Naive thymus-derived CD4-positive, alpha-beta T cell (primary cell): ENCODE measurements at regions not wholly inside any gene's neighbourhood (a gene's known extent, or its start where the extent isn't known, plus 50 kb on each side); places are given as distances from the start of the nearest gene placed in this dataset.

ENCODE experiments used
- ATAC-seq: fragments of 150-1000 bp; cut with Tn5 transposase; 2 replicates; pipeline ENCODE4 v1.10.0; 2021; ENCODE audit warnings: mild to moderate bottlenecking, moderate library complexity
- CTCF ChIA-PET: fragments of 350-600 bp; sonication (Branson Sonifier 250); formaldehyde crosslinking; loops from one replicate; lab custom pipeline; 2021; ENCODE audit warnings: antibody characterized with exemption; lab: Charles Lee
- POLR2A ChIA-PET: fragments of 350-600 bp; sonication (Branson Sonifier 250); formaldehyde crosslinking; loops from one replicate; lab custom pipeline; 2021; ENCODE audit warnings: antibody characterized with exemption, inconsistent platforms; lab: Charles Lee
- DNase-seq, 9 donors: peaks; one replicate each; pipeline versions ENCODE4 v3.0.0 to v3.0.0-alpha.2; 2020 to 2022; ENCODE audit warnings: mixed read lengths in 1 of 9
- H3K27ac ChIP-seq: one replicate; pipeline ENCODE4 v1.7.0; 2013; ENCODE audit warnings: mild to moderate bottlenecking, low read depth, low read length, moderate library complexity
- H3K27me3 ChIP-seq, 2 donors: one replicate each; pipeline ENCODE4 v1.7.0; 2013; ENCODE audit warnings: low read length in 2 of 2, mild to moderate bottlenecking in 2 of 2, moderate library complexity in 2 of 2; ENCODE audit not compliant: control insufficient read depth in 2 of 2, insufficient read depth in 2 of 2
- H3K36me3 ChIP-seq, 3 experiments: 1 replicate in 2 of 3; 2 replicates in 1 of 3; pipeline ENCODE4 v1.7.0; 2013; ENCODE audit warnings: low read length in 3 of 3, mild to moderate bottlenecking in 3 of 3, moderate library complexity in 1 of 3; ENCODE audit not compliant: insufficient read depth in 3 of 3, control insufficient read depth in 2 of 3
- H3K4me1 ChIP-seq, 2 donors: one replicate each; pipeline ENCODE4 v1.7.0; 2013; ENCODE audit warnings: low read length in 2 of 2, mild to moderate bottlenecking in 2 of 2, moderate library complexity in 1 of 2; ENCODE audit not compliant: control insufficient read depth in 2 of 2, insufficient read depth in 2 of 2
- H3K4me3 ChIP-seq: 2 replicates; pipeline ENCODE4 v1.7.0; 2013; ENCODE audit warnings: mild to moderate bottlenecking, low read length
- H3K9me3 ChIP-seq, 3 experiments: 1 replicate in 2 of 3; 2 replicates in 1 of 3; pipeline ENCODE4 v1.7.0; 2013; ENCODE audit warnings: low read length in 3 of 3; ENCODE audit not compliant: control insufficient read depth in 2 of 3
- H3K27ac Mint-ChIP-seq, 9 donors: one replicate each; pipeline ENCODE4 v1.8.0; 2020 to 2022; ENCODE audit warnings: mixed read lengths in 9 of 9, mild to moderate bottlenecking in 8 of 9, moderate library complexity in 5 of 9, inconsistent platforms in 2 of 9
- H3K27me3 Mint-ChIP-seq, 5 donors: one replicate each; pipeline ENCODE4 v1.8.0; 2021 to 2022; ENCODE audit warnings: mixed read lengths in 5 of 5, mild to moderate bottlenecking in 1 of 5
- H3K36me3 Mint-ChIP-seq, 5 donors: one replicate each; pipeline ENCODE4 v1.8.0; 2020 to 2022; ENCODE audit warnings: mixed read lengths in 5 of 5, mild to moderate bottlenecking in 3 of 5, inconsistent platforms in 1 of 5
- H3K4me1 Mint-ChIP-seq, 7 donors: one replicate each; pipeline ENCODE4 v1.8.0; 2020 to 2022; ENCODE audit warnings: mixed read lengths in 7 of 7, mild to moderate bottlenecking in 3 of 7, inconsistent platforms in 1 of 7
- H3K4me3 Mint-ChIP-seq, 10 donors: one replicate each; pipeline ENCODE4 v1.8.0; 2020 to 2022; ENCODE audit warnings: mild to moderate bottlenecking in 10 of 10, mixed read lengths in 10 of 10, moderate library complexity in 6 of 10, inconsistent platforms in 2 of 10
- H3K9me3 Mint-ChIP-seq, 11 donors: one replicate each; pipeline ENCODE4 v1.8.0; 2020 to 2022; ENCODE audit warnings: mixed read lengths in 11 of 11, mild to moderate bottlenecking in 4 of 11, inconsistent platforms in 1 of 11, moderate library complexity in 1 of 11
- intact Hi-C, 2 donors: fragments of 100-400 bp; cut with micrococcal nuclease; formaldehyde crosslinking; loops; one replicate each; pipeline ENCODE4 v1.15.1; 2023

- Mint-ChIP-seq H3K4me3 (no peak overlapping the region), H3K9me3 (peaks cover 0 to 6% (median 2%) of the 10 kb centered on the region in 11 donors), H3K27ac (no peak overlapping the region), H3K27me3 (peaks cover 0 to 15% (median 8%) of the 10 kb centered on the region in 5 donors), H3K36me3 (no peaks in the 10 kb centered on the region), H3K4me1 (no peaks in the 10 kb centered on the region)
- no peaks in the 10 kb centered on the region for H3K36me3 ChIP-seq
- H3K27me3 ChIP-seq = no peaks in the 10 kb centered on the region
- no peaks in the 10 kb centered on the region for H3K4me1 ChIP-seq
- no peak overlapping the region for H3K27ac ChIP-seq
- ATAC-seq = no peak
- POLR2A ChIA-PET = no interaction called here
- no peaks in the 10 kb centered on the region for H3K9me3 ChIP-seq
- intact Hi-C loops = no loop called here
- no peak overlapping the region for H3K4me3 ChIP-seq
- CTCF ChIA-PET = no interaction called here
- DNase-seq = no peak
These were observed 125.9 kb upstream of the JAG1 start for GRCh38 chr20:10799735-10800134.

- H3K9me3 ChIP-seq = no peaks in the 10 kb centered on the region
- no peak overlapping the region for H3K4me3 ChIP-seq
- intact Hi-C loops = no loop called here
- no peak overlapping the region for H3K27ac ChIP-seq
- peaks cover 0 to 15% (median 8%) of the 10 kb centered on the region in 5 donors for H3K27me3 Mint-ChIP-seq
- no peaks in the 10 kb centered on the region for H3K36me3 ChIP-seq
- peaks cover 0 to 6% (median 2%) of the 10 kb centered on the region in 11 donors for H3K9me3 Mint-ChIP-seq
- DNase-seq = no peak
- H3K4me1 Mint-ChIP-seq = no peaks in the 10 kb centered on the region
- no peaks in the 10 kb centered on the region for H3K36me3 Mint-ChIP-seq
- no peak overlapping the region for H3K4me3 Mint-ChIP-seq
- H3K27ac Mint-ChIP-seq = no peak overlapping the region
- POLR2A ChIA-PET = no interaction called here
- no peaks in the 10 kb centered on the region for H3K27me3 ChIP-seq
- no peaks in the 10 kb centered on the region for H3K4me1 ChIP-seq
- no peak for ATAC-seq
- CTCF ChIA-PET = no interaction called here
These were observed 126.5 kb upstream of the JAG1 start for GRCh38 chr20:10800288-10800687.

GRCh38 chr20:10802236-10802635 lies 128.4 kb upstream of the JAG1 start:
- DNase-seq = no peak
- Histone ChIP-seq H3K4me3 (no peak overlapping the region), H3K4me1 (no peaks in the 10 kb centered on the region), H3K36me3 (no peaks in the 10 kb centered on the region), H3K9me3 (no peaks in the 10 kb centered on the region), H3K27ac (no peak overlapping the region), H3K27me3 (no peaks in the 10 kb centered on the region)
- CTCF ChIA-PET = interaction anchor here (0.5 kb wide), 1 partner anchor 1347 kb away, joined by 3 read pairs; no protein-coding TSS in a partner anchor
- no peak overlapping the region for H3K4me3 Mint-ChIP-seq
- ATAC-seq = no peak
- peaks cover 0 to 7% (median under 1%) of the 10 kb centered on the region in 5 donors for H3K27me3 Mint-ChIP-seq
- H3K27ac Mint-ChIP-seq = no peak overlapping the region
- intact Hi-C loops = no loop called here
- POLR2A ChIA-PET = no interaction called here
- H3K9me3 Mint-ChIP-seq = peaks cover 0 to 4% (median 0%) of the 10 kb centered on the region in 11 donors
- H3K36me3 Mint-ChIP-seq = no peaks in the 10 kb centered on the region
- no peaks in the 10 kb centered on the region for H3K4me1 Mint-ChIP-seq

GRCh38 chr20:10805764-10806163 lies 132.0 kb upstream of the JAG1 start:
- ChIA-PET CTCF (no interaction called here), POLR2A (no interaction called here)
- Mint-ChIP-seq H3K27ac (no peak overlapping the region), H3K9me3 (peaks cover 0 to 8% (median 0%) of the 10 kb centered on the region in 11 donors), H3K4me3 (no peak overlapping the region), H3K4me1 (no peaks in the 10 kb centered on the region), H3K27me3 (peaks cover 0 to 7% (median 5%) of the 10 kb centered on the region in 5 donors), H3K36me3 (peaks cover 0 to 4% (median 0%) of the 10 kb centered on the region in 5 donors)
- H3K4me1 ChIP-seq = no peaks in the 10 kb centered on the region
- ATAC-seq (no peak), DNase-seq (no peak)
- no peaks in the 10 kb centered on the region for H3K27me3 ChIP-seq
- intact Hi-C loops = no loop called here
- H3K36me3 ChIP-seq = no peaks in the 10 kb centered on the region
- H3K27ac ChIP-seq = no peak overlapping the region
- no peak overlapping the region for H3K4me3 ChIP-seq
- no peaks in the 10 kb centered on the region for H3K9me3 ChIP-seq

DNA sequence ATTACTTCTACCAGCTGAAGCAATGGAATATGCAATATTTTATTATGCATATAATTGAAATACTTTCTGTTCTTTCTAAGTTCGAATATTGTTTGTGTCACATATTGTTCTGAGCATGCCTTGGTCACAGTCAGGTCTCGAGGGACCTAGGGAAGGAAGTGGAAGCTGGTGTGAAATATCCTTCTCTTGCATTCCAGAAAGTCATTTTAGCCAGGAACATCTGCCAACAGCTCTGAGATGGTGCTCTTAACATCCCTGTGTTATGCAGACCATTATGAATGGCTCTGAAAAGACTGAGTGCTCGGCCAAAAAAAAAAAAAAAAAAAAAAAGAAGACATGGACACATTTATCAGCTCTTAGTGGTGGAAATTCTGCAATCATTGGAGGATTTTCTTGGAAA lies 132.7 kb upstream of the JAG1 start:
- POLR2A ChIA-PET = no interaction called here
- peaks cover 0 to 8% (median 0%) of the 10 kb centered on the region in 11 donors for H3K9me3 Mint-ChIP-seq
- no peaks in the 10 kb centered on the region for H3K27me3 ChIP-seq
- no peaks in the 10 kb centered on the region for H3K4me1 ChIP-seq
- DNase-seq (no peak), ATAC-seq (no peak)
- CTCF ChIA-PET = no interaction called here
- H3K27ac ChIP-seq = no peak overlapping the region
- no peaks in the 10 kb centered on the region for H3K36me3 ChIP-seq
- peaks cover 0 to 7% (median 5%) of the 10 kb centered on the region in 5 donors for H3K27me3 Mint-ChIP-seq
- no peak overlapping the region for H3K4me3 ChIP-seq
- H3K4me1 Mint-ChIP-seq = no peaks in the 10 kb centered on the region
- no peak overlapping the region for H3K27ac Mint-ChIP-seq
- H3K4me3 Mint-ChIP-seq = no peak overlapping the region
- peaks cover 0 to 4% (median 0%) of the 10 kb centered on the region in 5 donors for H3K36me3 Mint-ChIP-seq
- no peaks in the 10 kb centered on the region for H3K9me3 ChIP-seq
- intact Hi-C loops = no loop called here

GRCh38 chr20:10807013-10807412 lies 133.2 kb upstream of the JAG1 start:
- ATAC-seq = no peak
- no peaks in the 10 kb centered on the region for H3K9me3 ChIP-seq
- H3K27me3 ChIP-seq = no peaks in the 10 kb centered on the region
- peaks cover 0 to 7% (median 5%) of the 10 kb centered on the region in 5 donors for H3K27me3 Mint-ChIP-seq
- ChIA-PET POLR2A (no interaction called here), CTCF (no interaction called here)
- H3K27ac Mint-ChIP-seq = no peak overlapping the region
- intact Hi-C loops = no loop called here
- no peak overlapping the region for H3K4me3 Mint-ChIP-seq
- H3K4me3 ChIP-seq = no peak overlapping the region
- peaks cover 0 to 8% (median 0%) of the 10 kb centered on the region in 11 donors for H3K9me3 Mint-ChIP-seq
- DNase-seq = no peak
- H3K4me1 Mint-ChIP-seq = no peaks in the 10 kb centered on the region
- no peaks in the 10 kb centered on the region for H3K36me3 ChIP-seq
- H3K27ac ChIP-seq = no peak overlapping the region
- peaks cover 0 to 4% (median 0%) of the 10 kb centered on the region in 5 donors for H3K36me3 Mint-ChIP-seq
- no peaks in the 10 kb centered on the region for H3K4me1 ChIP-seq

GRCh38 chr20:10812759-10813327 lies 139.0 kb upstream of the JAG1 start:
- H3K4me1 Mint-ChIP-seq = no peaks in the 10 kb centered on the region
- POLR2A ChIA-PET = no interaction called here

More at GRCh38 chr20:10812759-10813327, 139.0 kb upstream of the JAG1 start:
- DNase-seq (no peak), ATAC-seq (no peak)
- Mint-ChIP-seq H3K27me3 (peaks cover 0 to 19% (median 0%) of the 10 kb centered on the region in 5 donors), H3K36me3 (peaks cover 0 to 4% (median 0%) of the 10 kb centered on the region in 5 donors), H3K4me3 (no peak overlapping the region), H3K9me3 (peaks cover 0 to 11% (median 0%) of the 10 kb centered on the region in 11 donors), H3K27ac (no peak overlapping the region)
- Histone ChIP-seq H3K27me3 (no peaks in the 10 kb centered on the region), H3K36me3 (no peaks in the 10 kb centered on the region), H3K4me3 (no peak overlapping the region), H3K4me1 (no peaks in the 10 kb centered on the region), H3K9me3 (no peaks in the 10 kb centered on the region), H3K27ac (no peak overlapping the region)
- CTCF ChIA-PET = no interaction called here
- intact Hi-C loops = no loop called here
